ENCODE measurements at regions not wholly inside any gene's neighbourhood (a gene's known extent, or its start where the extent isn't known, plus 50 kb on each side); places are given as distances from the start of the nearest gene placed in this dataset.

DNA sequence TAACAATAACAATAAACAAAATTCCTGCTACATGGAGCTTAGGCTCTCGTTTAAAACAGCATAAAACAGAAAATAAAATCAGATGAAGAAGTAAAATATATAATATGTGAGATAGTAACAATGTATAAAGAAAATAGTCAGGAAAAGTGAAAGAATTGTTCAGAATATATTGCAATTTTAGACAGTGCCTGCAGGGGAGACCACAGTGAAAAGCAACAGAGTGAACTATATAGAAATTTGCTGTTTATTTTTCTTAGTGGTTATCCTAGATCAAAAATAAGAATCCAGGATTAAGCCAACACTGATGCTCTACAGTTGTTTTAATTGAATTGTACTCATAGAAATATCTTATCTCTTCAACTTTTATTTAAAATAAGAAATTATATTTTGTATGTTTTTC, 1639.0 kb upstream of the B3GALT2 start:
- H3K4me1 ChIP-seq = no peaks in the 10 kb centered on the region
- no peaks in the 10 kb centered on the region for H4K20me1 ChIP-seq (ENCODE audit: low read depth)
- TF ChIP-seq EZH2 (IDR thresholded peaks at IDR 0.05) = no peak
- TF ChIP-seq, protein P1, sequence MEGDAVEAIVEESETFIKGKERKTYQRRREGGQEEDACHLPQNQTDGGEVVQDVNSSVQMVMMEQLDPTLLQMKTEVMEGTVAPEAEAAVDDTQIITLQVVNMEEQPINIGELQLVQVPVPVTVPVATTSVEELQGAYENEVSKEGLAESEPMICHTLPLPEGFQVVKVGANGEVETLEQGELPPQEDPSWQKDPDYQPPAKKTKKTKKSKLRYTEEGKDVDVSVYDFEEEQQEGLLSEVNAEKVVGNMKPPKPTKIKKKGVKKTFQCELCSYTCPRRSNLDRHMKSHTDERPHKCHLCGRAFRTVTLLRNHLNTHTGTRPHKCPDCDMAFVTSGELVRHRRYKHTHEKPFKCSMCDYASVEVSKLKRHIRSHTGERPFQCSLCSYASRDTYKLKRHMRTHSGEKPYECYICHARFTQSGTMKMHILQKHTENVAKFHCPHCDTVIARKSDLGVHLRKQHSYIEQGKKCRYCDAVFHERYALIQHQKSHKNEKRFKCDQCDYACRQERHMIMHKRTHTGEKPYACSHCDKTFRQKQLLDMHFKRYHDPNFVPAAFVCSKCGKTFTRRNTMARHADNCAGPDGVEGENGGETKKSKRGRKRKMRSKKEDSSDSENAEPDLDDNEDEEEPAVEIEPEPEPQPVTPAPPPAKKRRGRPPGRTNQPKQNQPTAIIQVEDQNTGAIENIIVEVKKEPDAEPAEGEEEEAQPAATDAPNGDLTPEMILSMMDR (IDR thresholded peaks at IDR 0.05) = peak; percentile 18
- no peaks in the 10 kb centered on the region for H3K79me2 ChIP-seq (ENCODE audit: low read depth)
- no peaks in the 10 kb centered on the region for H3K27me3 ChIP-seq
- H3K4me1 Mint-ChIP-seq = no peaks in the 10 kb centered on the region
- H3K36me3 Mint-ChIP-seq = no peaks in the 10 kb centered on the region
- H3K27ac ChIP-seq = no peak overlapping the region
- no peak overlapping the region for H3K4me3 ChIP-seq
- H3F3A ChIP-seq (ENCODE audit: low read depth) = no peaks in the 10 kb centered on the region
- H3K36me3 ChIP-seq = no peaks in the 10 kb centered on the region
- H3K9ac ChIP-seq = no peak overlapping the region
- no peaks in the 10 kb centered on the region for H3K27me3 Mint-ChIP-seq (ENCODE audit: insufficient read depth, low read depth)
- no peak overlapping the region for H3K4me2 ChIP-seq
- no peak overlapping the region for H3K27ac Mint-ChIP-seq
- no peak overlapping the region for H2AFZ ChIP-seq (replicated peaks)
- H3K4me3 Mint-ChIP-seq = no peak overlapping the region
- H3K9me3 ChIP-seq (ENCODE audit: low read depth) = no peaks in the 10 kb centered on the region
- H3K9me3 Mint-ChIP-seq = no peaks in the 10 kb centered on the region
- DNase-seq (ENCODE audit: low spot score) = no peak

GRCh38 chr1:194821091-194821490, 1634.7 kb upstream of the B3GALT2 start:
- H3F3A ChIP-seq (ENCODE audit: low read depth) = no peaks in the 10 kb centered on the region
- no peak overlapping the region for H3K27ac Mint-ChIP-seq
- H3K4me2 ChIP-seq = no peak overlapping the region
- no peak for DNase-seq (ENCODE audit: low spot score)
- H3K79me2 ChIP-seq (ENCODE audit: low read depth) = no peaks in the 10 kb centered on the region
- H3K36me3 ChIP-seq = no peaks in the 10 kb centered on the region
- no peaks in the 10 kb centered on the region for H3K9me3 Mint-ChIP-seq
- no peak for TF ChIP-seq EZH2phosphoT487 (IDR thresholded peaks at IDR 0.05)
- no peak for TF ChIP-seq EZH2 (IDR thresholded peaks at IDR 0.05)
- TF ChIP-seq, protein P1 (IDR thresholded peaks at IDR 0.05) = no peak
- H3K4me3 ChIP-seq = no peak overlapping the region
- H3K4me3 Mint-ChIP-seq = no peak overlapping the region
- no peaks in the 10 kb centered on the region for H3K4me1 Mint-ChIP-seq
- no peak overlapping the region for H3K27ac ChIP-seq
- no peaks in the 10 kb centered on the region for H3K27me3 Mint-ChIP-seq (ENCODE audit: insufficient read depth, low read depth)
- no peaks in the 10 kb centered on the region for H4K20me1 ChIP-seq (ENCODE audit: low read depth)
- no peak overlapping the region for H2AFZ ChIP-seq (replicated peaks)
- H3K4me1 ChIP-seq = no peaks in the 10 kb centered on the region
- no peaks in the 10 kb centered on the region for H3K9me3 ChIP-seq (ENCODE audit: low read depth)
- H3K36me3 Mint-ChIP-seq = no peaks in the 10 kb centered on the region
- H3K27me3 ChIP-seq = no peaks in the 10 kb centered on the region
- H3K9ac ChIP-seq = no peak overlapping the region

DNA sequence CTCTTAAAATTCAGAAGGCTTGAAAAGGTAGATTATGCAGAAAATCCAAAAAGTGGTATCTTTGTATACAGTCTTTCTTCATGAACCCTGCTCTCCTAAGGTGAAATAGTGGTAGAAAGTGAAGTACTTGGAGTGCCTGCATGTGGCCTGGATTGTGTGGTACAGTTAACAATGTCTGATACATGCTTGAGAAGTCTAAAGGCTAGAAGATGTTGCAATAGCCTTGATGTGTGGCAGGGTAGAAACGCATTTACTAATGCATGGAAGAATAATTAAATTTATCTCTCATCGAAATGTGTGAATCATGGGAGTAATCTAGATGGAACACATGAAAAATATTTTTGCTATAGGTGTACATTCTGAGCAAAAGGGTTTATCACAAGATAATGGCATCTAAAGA, 1632.3 kb upstream of the B3GALT2 start:
- H3K79me2 ChIP-seq (ENCODE audit: low read depth) = no peaks in the 10 kb centered on the region
- no peak overlapping the region for H3K4me3 ChIP-seq
- Mint-ChIP-seq H3K27me3 (ENCODE audit: insufficient read depth, low read depth) (no peaks in the 10 kb centered on the region), H3K9me3 (no peaks in the 10 kb centered on the region), H3K36me3 (no peaks in the 10 kb centered on the region), H3K4me1 (no peaks in the 10 kb centered on the region), H3K4me3 (no peak overlapping the region), H3K27ac (no peak overlapping the region)
- no peaks in the 10 kb centered on the region for H3K27me3 ChIP-seq
- TF ChIP-seq, protein P1 (IDR thresholded peaks at IDR 0.05) = no peak
- TF ChIP-seq EZH2 (IDR thresholded peaks at IDR 0.05) = no peak
- no peak for TF ChIP-seq EZH2phosphoT487 (IDR thresholded peaks at IDR 0.05)
- no peaks in the 10 kb centered on the region for H3K36me3 ChIP-seq
- H3K9me3 ChIP-seq (ENCODE audit: low read depth) = no peaks in the 10 kb centered on the region
- H3K4me2 ChIP-seq = no peak overlapping the region
- no peak for DNase-seq (ENCODE audit: low spot score)
- no peak overlapping the region for H3K9ac ChIP-seq
- H3K27ac ChIP-seq = no peak overlapping the region
- H2AFZ ChIP-seq (replicated peaks) = no peak overlapping the region
- H3F3A ChIP-seq (ENCODE audit: low read depth) = no peaks in the 10 kb centered on the region
- H3K4me1 ChIP-seq = no peaks in the 10 kb centered on the region
- H4K20me1 ChIP-seq (ENCODE audit: low read depth) = no peaks in the 10 kb centered on the region

GRCh38 chr1:194816859-194817258, 1630.4 kb upstream of the B3GALT2 start:
- no peak overlapping the region for H3K27ac ChIP-seq
- H3K27ac Mint-ChIP-seq = no peak overlapping the region
- H3K4me3 ChIP-seq = no peak overlapping the region

More at GRCh38 chr1:194816859-194817258, 1630.4 kb upstream of the B3GALT2 start:
- Histone ChIP-seq H3K36me3 (no peaks in the 10 kb centered on the region), H4K20me1 (ENCODE audit: low read depth) (no peaks in the 10 kb centered on the region), H3K4me2 (no peak overlapping the region), H3K4me1 (no peaks in the 10 kb centered on the region), H2AFZ (replicated peaks) (no peak overlapping the region), H3K9ac (no peak overlapping the region), H3F3A (ENCODE audit: low read depth) (no peaks in the 10 kb centered on the region), H3K79me2 (ENCODE audit: low read depth) (no peaks in the 10 kb centered on the region), H3K9me3 (ENCODE audit: low read depth) (no peaks in the 10 kb centered on the region), H3K27me3 (no peaks in the 10 kb centered on the region)
- no peak for DNase-seq (ENCODE audit: low spot score)
- TF ChIP-seq EZH2 (IDR thresholded peaks at IDR 0.05) = no peak
- TF ChIP-seq, protein P1 (IDR thresholded peaks at IDR 0.05) = no peak
- no peak for TF ChIP-seq EZH2phosphoT487 (IDR thresholded peaks at IDR 0.05)
- Mint-ChIP-seq H3K4me3 (no peak overlapping the region), H3K27me3 (ENCODE audit: insufficient read depth, low read depth) (no peaks in the 10 kb centered on the region), H3K9me3 (no peaks in the 10 kb centered on the region), H3K36me3 (no peaks in the 10 kb centered on the region), H3K4me1 (no peaks in the 10 kb centered on the region)

All from neural progenitor cell (in vitro differentiated cells).